ENCODE measurements at regions not wholly inside any gene's neighbourhood (a gene's known extent, or its start where the extent isn't known, plus 50 kb on each side); places are given as distances from the start of the nearest gene placed in this dataset.
"Not testable (repeated sequence)": the region's sequence is repeated elsewhere in the genome, so short reads cannot be mapped to it uniquely, and the experiment has no call there.

DNA sequence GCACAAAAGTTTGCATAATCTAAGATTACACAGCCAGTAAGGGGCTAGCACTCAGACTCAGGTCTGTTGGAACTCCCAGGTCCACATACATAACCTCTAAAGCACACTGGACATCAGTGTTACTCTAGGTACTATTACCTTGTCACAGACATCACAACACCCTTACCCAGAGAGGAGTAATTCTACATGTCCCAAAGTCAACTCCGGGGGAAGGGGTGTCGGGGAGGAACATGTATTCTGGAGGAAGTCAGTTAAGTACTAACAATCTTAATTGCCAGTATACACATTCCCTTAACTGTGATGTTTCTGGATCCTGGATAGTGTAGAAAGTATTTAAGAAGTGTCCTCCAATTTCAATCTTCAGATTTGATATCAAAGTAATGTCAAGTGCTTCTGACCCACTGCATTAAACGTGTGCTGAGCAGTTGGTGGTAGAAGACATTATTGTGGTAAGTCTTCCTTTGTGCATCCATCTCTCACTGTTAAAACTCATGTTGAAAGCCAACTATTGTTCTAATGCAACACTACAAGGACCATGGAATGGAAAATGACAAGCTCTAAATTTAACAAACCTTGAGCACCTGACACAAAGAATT lies 155.4 kb downstream of the CRPPA start:
- no peak for DNase-seq

GRCh38 chr7:16264823-16265804 lies 156.2 kb downstream of the CRPPA start:
- DNase-seq, result no peak

DNA sequence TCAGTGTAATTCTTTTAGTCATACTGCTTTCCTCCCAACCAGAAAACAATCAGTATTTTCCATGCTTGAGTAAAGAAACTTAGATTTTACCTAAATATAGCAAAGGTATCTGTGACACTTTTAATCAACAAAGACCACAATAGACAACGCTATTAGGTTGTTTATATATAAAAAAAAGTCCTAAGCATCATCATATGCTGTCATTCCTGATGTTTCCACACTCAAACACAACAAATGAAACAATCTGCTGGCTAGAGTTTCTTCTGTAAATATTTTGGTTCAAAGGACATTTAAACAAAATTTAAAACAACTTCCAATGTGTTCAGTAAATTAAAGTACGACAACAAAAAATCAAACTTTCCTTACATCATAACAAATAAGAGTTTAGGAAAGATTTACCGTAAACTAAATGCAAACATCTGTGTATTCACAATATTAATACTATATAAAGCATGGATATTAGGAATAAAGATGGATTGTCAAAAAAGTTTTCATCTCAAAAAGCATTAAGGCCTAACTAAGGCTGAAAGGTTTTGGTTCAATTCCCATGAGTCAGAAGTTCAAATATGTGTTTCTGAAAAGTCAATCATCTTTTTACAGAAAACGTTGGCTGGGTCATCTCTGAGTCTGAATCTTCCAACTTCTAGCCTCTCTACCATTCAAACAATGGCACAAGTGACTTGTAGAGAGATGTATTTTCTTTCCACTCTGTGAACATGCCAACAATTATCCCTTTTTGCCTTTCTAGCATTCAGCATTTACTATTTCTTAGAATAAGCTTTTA lies 157.1 kb downstream of the CRPPA start:
- DNase-seq, result no peak

- DNase-seq, result not testable (repeated sequence)
Measured at GRCh38 chr7:16263377-16263776, 158.0 kb downstream of the CRPPA start.

GRCh38 chr7:16261654-16262053 lies 159.7 kb downstream of the CRPPA start:
- DNase-seq, result no peak

- DNase-seq, result no peak
Measured at GRCh38 chr7:16261100-16261499, 160.2 kb downstream of the CRPPA start.

GRCh38 chr7:16260236-16260728 lies 161.1 kb downstream of the CRPPA start:
- DNase-seq, result no peak

DNA sequence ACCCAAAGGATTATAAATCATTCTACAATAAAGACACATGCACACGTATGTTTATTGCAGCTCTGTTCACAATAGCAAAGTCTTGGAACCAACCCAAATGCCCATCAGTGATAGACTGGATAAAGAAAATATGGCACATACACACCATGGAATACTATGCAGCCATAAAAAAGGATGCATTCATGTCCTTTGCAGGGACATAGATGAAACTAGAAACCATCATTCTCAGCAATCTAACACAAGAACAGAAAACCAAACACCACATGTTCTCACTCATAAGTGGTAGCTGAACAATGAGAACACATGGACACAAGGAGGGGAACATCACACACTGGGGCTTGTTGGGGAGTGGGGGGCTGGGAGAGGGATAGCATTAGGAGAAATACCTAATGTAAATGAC lies 164.9 kb downstream of the CRPPA start:
- DNase-seq, result not testable (repeated sequence)

DNA sequence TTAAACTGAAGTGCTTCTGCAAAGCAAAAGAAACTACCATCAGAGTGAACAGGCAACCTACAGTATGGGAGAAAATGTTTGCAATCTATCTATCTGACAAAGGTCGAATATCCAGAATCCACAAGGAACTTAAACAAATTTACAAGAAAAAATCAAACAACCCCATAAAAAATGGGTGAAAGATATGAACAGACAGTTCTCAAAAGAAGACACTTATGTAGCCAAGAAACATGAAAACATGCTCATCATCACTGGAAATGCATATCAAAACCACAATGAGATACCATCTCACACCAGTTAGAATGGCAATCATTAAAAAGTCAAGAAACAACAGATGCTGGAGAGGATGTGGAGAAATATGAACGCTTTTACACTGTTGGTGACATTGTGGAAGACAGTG lies 165.4 kb downstream of the CRPPA start:
- DNase-seq, result not testable (repeated sequence)

GRCh38 chr7:16250655-16251054 lies 170.7 kb downstream of the CRPPA start:
- not testable (repeated sequence) for DNase-seq

- DNase-seq, result not testable (repeated sequence)
Measured at GRCh38 chr7:16249204-16249603, 172.1 kb downstream of the CRPPA start.

DNA sequence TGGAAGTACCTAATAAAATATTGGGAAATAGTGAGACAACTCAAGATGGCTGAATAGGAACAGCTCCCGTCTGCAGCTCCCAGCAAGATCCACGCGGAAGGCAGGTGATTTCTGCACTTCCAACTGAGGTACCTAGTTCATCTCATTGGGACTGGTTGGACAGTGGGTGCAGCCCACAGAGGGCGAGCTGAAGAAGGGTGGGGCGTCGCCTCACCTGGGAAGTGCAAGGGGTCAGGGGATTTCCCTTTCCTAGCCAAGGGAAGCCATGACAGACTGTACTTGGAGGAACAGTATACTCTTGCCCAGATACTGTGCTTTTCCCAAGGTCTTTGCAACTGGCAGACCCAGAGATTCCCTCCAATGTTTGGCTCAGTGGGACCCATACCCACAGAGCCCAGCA lies 172.8 kb downstream of the CRPPA start:
- not testable (repeated sequence) for DNase-seq

GRCh38 chr7:16244469-16244868 lies 176.9 kb downstream of the CRPPA start:
- DNase-seq, result no peak

DNA sequence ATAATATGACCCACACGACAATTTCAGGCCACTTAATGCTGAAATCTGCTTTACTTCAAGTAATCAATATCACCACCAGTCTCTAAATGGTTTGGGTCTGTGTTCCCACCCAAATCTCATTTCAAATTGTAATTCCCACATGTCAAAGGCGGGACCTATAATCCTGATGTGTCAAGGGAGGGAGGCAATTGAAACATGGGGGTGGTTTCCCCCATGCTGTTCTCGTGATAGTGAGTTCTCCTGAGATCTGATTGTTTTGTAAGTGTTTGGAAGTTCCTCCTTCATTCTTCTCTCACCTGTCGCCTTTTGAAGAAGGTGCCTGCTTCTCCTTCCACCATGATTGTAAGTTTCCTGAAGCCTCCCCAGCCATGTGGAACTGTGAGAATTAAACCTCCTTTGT lies 178.4 kb downstream of the CRPPA start:
- no peak for DNase-seq

DNA sequence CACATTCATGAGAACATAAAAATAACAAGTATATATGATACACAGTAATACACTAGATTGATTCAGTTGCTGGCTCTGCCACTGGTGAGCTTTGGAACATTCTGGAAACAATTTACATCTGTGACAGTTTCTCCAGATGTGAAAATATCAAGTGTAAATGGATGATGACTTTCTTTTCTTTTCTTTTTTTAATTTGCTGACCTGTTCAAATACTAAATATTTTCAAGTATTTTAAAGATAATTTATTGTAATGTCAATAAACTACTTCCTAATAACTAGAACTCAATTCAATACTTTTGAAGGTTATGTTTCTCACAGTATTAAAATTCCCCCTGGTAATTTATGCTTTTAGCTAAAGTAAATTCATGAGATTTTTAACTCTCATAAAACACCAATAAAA lies 180.3 kb downstream of the CRPPA start:
- no peak for DNase-seq

- no peak for DNase-seq
Measured at GRCh38 chr7:16236381-16236780, 185.0 kb downstream of the CRPPA start.

DNA sequence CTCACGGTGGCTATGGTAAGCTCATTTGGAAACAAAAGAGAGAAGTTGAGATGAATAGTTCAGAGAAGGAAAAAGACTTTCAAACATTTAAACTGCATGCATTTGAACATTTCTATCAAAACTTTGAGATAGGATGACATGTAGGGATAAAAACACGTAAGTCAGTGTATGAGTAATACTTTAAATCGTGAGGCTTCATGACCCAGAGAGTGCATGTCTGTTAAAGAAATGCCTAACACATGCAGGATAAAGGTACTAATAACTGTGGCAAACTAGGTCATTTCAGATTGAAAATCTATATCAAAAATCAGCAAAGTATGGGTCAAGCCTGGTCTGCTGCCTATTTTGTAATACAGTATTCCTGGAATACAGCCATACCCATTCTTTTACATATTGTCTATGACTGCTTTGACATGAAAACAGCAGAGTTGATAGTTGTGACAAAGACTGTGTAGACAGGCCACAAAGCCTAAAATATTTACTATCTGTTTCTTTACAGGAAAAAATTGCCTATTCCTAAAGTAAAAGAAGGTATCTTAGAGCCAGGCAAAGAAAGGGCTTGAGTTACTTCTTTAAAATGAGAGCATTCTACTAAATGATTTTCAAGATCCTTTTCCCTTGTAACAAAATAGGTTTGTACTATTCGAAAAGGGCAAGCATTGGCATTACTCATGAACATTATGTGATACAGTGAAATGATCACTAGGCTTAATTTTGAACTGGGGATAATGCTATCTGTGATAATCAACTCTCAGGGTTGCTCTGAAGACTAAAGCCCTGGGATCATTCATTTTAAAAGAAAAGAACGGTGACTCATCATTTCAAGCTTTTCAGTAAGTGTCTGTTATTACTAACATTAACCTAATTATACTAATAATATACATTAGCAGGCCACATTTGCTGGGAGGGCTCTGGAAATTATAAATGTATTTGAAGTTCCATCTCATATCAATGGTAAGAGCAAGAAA lies 185.9 kb downstream of the CRPPA start:
- DNase-seq, result no peak

DNA sequence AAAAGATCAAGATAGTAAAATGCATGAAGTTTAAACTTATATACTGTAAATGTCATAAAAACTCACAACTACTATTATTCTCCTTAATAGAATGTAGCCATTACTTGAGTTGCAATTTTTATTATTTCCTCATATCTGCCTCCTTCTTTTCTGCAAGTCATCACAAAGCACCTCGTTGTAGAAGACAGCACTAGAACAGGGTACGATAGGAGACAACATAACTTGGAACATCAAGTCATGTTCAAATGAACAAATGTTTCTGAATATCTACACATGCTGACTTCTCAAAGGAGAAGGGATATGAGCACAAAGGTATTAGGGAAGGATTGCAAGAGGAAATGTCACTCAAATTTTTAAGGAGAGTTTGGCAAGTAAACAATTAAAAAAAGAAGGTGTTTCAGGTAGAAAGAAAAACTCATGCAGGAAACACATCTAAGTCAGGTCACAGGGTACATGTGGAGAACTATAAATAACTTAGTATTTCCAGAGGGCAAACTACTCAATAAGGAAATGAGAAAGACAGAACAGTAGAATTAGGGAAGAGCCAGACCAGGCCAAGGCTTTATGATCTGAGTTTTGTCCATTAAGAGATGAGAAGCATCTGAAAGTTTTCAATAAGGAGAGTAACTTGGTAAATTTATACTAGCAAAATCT lies 186.7 kb downstream of the CRPPA start:
- no peak for DNase-seq

DNA sequence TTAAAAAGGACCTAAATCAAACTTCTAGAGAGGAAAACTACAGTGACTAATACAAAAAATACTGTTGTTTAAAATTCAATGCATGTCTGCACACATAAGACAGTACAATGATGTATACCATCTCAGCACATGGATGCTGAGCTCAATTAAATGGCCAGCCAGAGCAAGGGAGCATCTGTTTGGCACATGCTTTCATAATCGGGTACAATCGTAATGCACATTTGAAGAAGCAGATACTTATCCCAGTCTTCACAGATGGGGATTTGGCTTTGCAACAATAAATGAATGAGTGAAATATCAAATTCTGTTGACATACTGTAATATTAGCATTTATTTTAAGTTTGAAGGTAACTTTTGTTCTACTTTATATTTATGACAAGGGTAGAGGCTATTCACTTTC lies 187.8 kb downstream of the CRPPA start:
- no peak for DNase-seq

GRCh38 chr7:16232273-16232672 lies 189.1 kb downstream of the CRPPA start:
- DNase-seq, result no peak

DNA sequence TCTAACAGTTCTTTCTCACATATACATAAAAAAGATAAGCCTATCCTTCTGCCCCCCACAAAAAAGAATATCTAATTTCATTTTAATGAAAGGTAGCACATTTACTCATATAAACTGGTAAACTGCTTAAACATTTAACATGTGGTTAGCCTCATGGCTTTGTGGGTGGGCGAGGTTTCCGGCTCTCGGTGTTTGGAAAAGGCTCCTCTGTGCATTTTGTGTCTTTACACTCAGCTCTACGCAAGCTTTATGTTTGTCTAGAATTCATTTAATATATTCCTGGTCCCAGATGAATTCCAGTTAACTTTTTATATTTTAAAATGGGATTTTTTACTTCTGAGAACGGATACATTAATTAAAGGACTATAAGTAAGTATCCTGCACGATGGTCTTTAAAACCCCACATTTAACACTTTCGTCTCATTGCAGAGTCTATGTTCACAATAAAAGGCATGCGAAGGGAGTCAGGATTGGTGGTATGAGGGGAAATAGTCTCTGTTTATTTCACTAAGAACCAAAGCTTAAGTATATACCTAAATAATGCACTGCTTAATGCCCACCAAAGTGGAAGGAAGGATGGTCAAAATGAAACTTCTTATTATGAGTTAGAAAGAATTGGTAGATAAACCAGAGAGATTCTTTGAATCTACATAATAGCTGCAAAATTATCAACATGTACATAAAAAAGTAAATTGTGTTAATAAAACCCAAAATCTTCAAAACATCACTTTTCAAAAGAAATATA lies 197.2 kb downstream of the CRPPA start:
- no peak for DNase-seq
